K562 (cell line): ENCODE measurements at regions not wholly inside any gene's neighbourhood (a gene's known extent, or its start where the extent isn't known, plus 50 kb on each side); places are given as distances from the start of the nearest gene placed in this dataset.

Source experiments
- ATAC-seq: fragments of 200-7000 bp; cut with Tn5 transposase; 3 replicates; pipeline ENCODE4 v1.9.1; 2020; ENCODE audit warnings: moderate library complexity
- BruUV-seq: library from RNA; stranded (reverse); fragments of 400-500 nt; replicated peaks from 2 replicates; lab custom pipeline; 2021; lab: Mats Ljungman, UMichigan
- CTCF ChIA-PET: fragments of 300-600 bp; formaldehyde crosslinking; extraction: SDS; loops from one replicate; lab custom pipeline; 2021; ENCODE audit warnings: low intra/inter-chr PET ratio; lab: Yijun Ruan, JAX
- POLR2A ChIA-PET: fragments of 300-600, 350-650 bp; sonication (Branson Sonifier 250); formaldehyde crosslinking; extraction: SDS; loops from one replicate; lab custom pipeline; 2021; ENCODE audit warnings: antibody characterized with exemption, inconsistent platforms; lab: Yijun Ruan, JAX
- DNase-seq, 4 experiments: peaks; one replicate each; pipeline versions ENCODE4 v3.0.0 to v3.0.0-alpha.2; 2011 to 2018; ENCODE audit warnings: low spot score in 3 of 4, mixed read lengths in 3 of 4; ENCODE audit errors: extremely low read depth in 1 of 4
- FAIRE-seq: peaks from 2 replicates; lab custom pipeline; 2011; peaks lifted over from hg19 to GRCh38; lab: Jason Lieb, UNC
- H2AFZ ChIP-seq: 2 replicates; pipeline ENCODE4 v1.6.0; 2011; ENCODE audit warnings: low read depth, low read length, control low read depth, inconsistent platforms
- H3K27ac ChIP-seq: fragments of 200-600 bp; 3 replicates; pipeline ENCODE4 v1.8.0; 2011; ENCODE audit warnings: low read depth, mild to moderate bottlenecking, control low read depth, inconsistent platforms, low read length, moderate library complexity, mixed read lengths; ENCODE audit errors: extremely low read depth
- H3K27me3 ChIP-seq, 2 experiments: fragments of 300-600 bp in 1 of 2; 2 replicates in 1 of 2; 3 replicates in 1 of 2; pipeline versions ENCODE4 v1.6.0 to v1.8.0; 2011; ENCODE audit warnings: inconsistent platforms in 2 of 2, low read length in 2 of 2, mild to moderate bottlenecking in 1 of 2, mixed read lengths in 1 of 2, moderate library complexity in 1 of 2; ENCODE audit not compliant: control insufficient read depth in 2 of 2, insufficient read depth in 2 of 2
- H3K36me3 ChIP-seq: fragments of 300-600 bp; 3 replicates; pipeline ENCODE4 v1.8.0; 2011; ENCODE audit warnings: mild to moderate bottlenecking, low read length, inconsistent platforms; ENCODE audit not compliant: control insufficient read depth, insufficient read depth
- H3K4me1 ChIP-seq, 2 experiments: fragments of 200-600 bp in 1 of 2; replicated peaks in 1 of 2; 2 replicates in 1 of 2; 3 replicates in 1 of 2; pipeline versions ENCODE4 v1.5.1 to v1.8.0; 2011; ENCODE audit warnings: inconsistent platforms in 2 of 2, low read length in 2 of 2, mild to moderate bottlenecking in 1 of 2, mixed read lengths in 1 of 2, moderate library complexity in 1 of 2; ENCODE audit not compliant: control insufficient read depth in 2 of 2, insufficient read depth in 2 of 2
- H3K4me2 ChIP-seq: 2 replicates; pipeline ENCODE4 v1.6.1; 2011; ENCODE audit warnings: low read length, control low read depth, inconsistent platforms, mixed read lengths; ENCODE audit not compliant: insufficient read depth
- H3K4me3 ChIP-seq: fragments of 200-600 bp; sonication (generic), shearing (Covaris generic); 2 replicates; pipeline ENCODE4 v1.5.1; 2016; ENCODE audit warnings: control low read depth, inconsistent platforms
- H3K79me2 ChIP-seq: fragments of 200-600 bp; 3 replicates; pipeline ENCODE4 v1.8.0; 2011; ENCODE audit warnings: low read length, inconsistent platforms; ENCODE audit not compliant: control insufficient read depth, insufficient read depth
- H3K9ac ChIP-seq, 2 experiments: 2 replicates each; pipeline versions ENCODE4 v1.6.0 to v1.6.1; 2011; ENCODE audit warnings: low read depth in 2 of 2, low read length in 2 of 2, control low read depth in 1 of 2, inconsistent platforms in 1 of 2, mild to moderate bottlenecking in 1 of 2, mixed read lengths in 1 of 2; ENCODE audit not compliant: insufficient read depth in 1 of 2
- H3K9me1 ChIP-seq: one replicate; pipeline ENCODE4 v1.6.0; 2011; ENCODE audit warnings: inconsistent platforms, mild to moderate bottlenecking, low read length, moderate library complexity; ENCODE audit not compliant: control insufficient read depth, insufficient read depth
- H3K9me3 ChIP-seq: replicated peaks from 2 replicates; pipeline ENCODE4 v1.5.1; 2011; ENCODE audit warnings: low read depth, low read length, inconsistent platforms; ENCODE audit not compliant: control insufficient read depth, insufficient read depth
- H4K20me1 ChIP-seq: replicated peaks from 2 replicates; pipeline ENCODE4 v1.6.1; 2011; ENCODE audit warnings: low read length, inconsistent platforms, mixed read lengths; ENCODE audit not compliant: control insufficient read depth, insufficient read depth
- FIP1L1 ChIP-seq: fragments of 200-400 bp; formaldehyde crosslinking; IDR thresholded peaks from 2 replicates; pipeline ENCODE4 v1.6.1; 2018; ENCODE audit warnings: mild to moderate bottlenecking, low read depth, low read length; ENCODE audit not compliant: poor library complexity, severe bottlenecking
- FOXP1 ChIP-seq: sonication (generic); formaldehyde crosslinking; IDR thresholded peaks from 2 replicates; pipeline ENCODE4 v1.8.0; 2022; ENCODE audit warnings: mild to moderate bottlenecking, missing genetic modification reagents
- IRF9 ChIP-seq: fragments of 450-650 bp; IDR thresholded peaks from 2 replicates; pipeline ENCODE4 v1.6.1; 2016; ENCODE audit warnings: missing biosample characterization, missing genetic modification characterization
- KDM1A ChIP-seq, 2 experiments: fragments of 450-650 bp; IDR thresholded peaks; 2 replicates each; pipeline ENCODE4 v1.6.1; 2016; ENCODE audit warnings: mild to moderate bottlenecking in 2 of 2
- NCOA4 ChIP-seq: fragments of 450-650 bp; IDR thresholded peaks from 2 replicates; pipeline ENCODE4 v1.6.1; 2018; ENCODE audit warnings: mild to moderate bottlenecking; ENCODE audit not compliant: partially characterized antibody
- SIRT6 ChIP-seq: IDR thresholded peaks from one replicate; pipeline ENCODE4 v1.6.1; 2012; ENCODE audit warnings: low read depth, mild to moderate bottlenecking, control low read depth, inconsistent platforms, low read length, moderate library complexity
- TEAD1 ChIP-seq, 2 experiments: fragments of 450-650 bp in 1 of 2; sonication (generic) in 1 of 2; formaldehyde crosslinking; IDR thresholded peaks; 2 replicates each; pipeline versions ENCODE4 v1.4.0 to v1.8.0; 2020 to 2022; ENCODE audit warnings: mild to moderate bottlenecking in 2 of 2, missing genetic modification reagents in 1 of 2
- TEAD4 ChIP-seq, 2 experiments: sonication (generic) in 1 of 2; formaldehyde crosslinking in 1 of 2; IDR thresholded peaks; 2 replicates each; pipeline versions ENCODE4 v1.6.1 to v1.8.0; 2012 to 2022; ENCODE audit warnings: borderline replicate concordance in 1 of 2, inconsistent platforms in 1 of 2, low read length in 1 of 2, mild to moderate bottlenecking in 1 of 2, missing genetic modification reagents in 1 of 2
- ZNF124 ChIP-seq: sonication (generic); formaldehyde crosslinking; IDR thresholded peaks from 2 replicates; pipeline ENCODE4 v1.8.1; 2022; ENCODE audit warnings: missing genetic modification reagents
- ZNF561 ChIP-seq: fragments of 450-650 bp; formaldehyde crosslinking; conservative IDR thresholded peaks from 2 replicates; pipeline ENCODE4 v1.4.0; 2020; ENCODE audit warnings: mild to moderate bottlenecking, moderate library complexity
- WGBS: fragments of 100-300 bp; shearing (Covaris generic); methylation state at CpG from one replicate; pipeline ENCODE4 v1.1.6; 2016; ENCODE audit warnings: low coverage, mixed read lengths; ENCODE audit not compliant: insufficient coverage; ENCODE audit errors: missing lambda C conversion rate; 5-methylcytosine and 5-hydroxymethylcytosine counted together
- in situ Hi-C: fragments of 300-500 bp; cut with MboI; formaldehyde crosslinking; loops from 4 replicates; pipeline ENCODE4 v1.15.0; 2018; ENCODE audit warnings: inconsistent platforms, mixed read lengths
- intact Hi-C: fragments of 100-400 bp; cut with micrococcal nuclease; formaldehyde crosslinking; loops from 2 replicates; pipeline ENCODE4 v1.14.2; 2022
- TF ChIP-seq, protein P1 (sequence below): sonication (generic); formaldehyde crosslinking; IDR thresholded peaks from 2 replicates; pipeline ENCODE4 v1.8.0; 2022; ENCODE audit warnings: missing genetic modification reagents, mild to moderate bottlenecking, borderline replicate concordance
- TF ChIP-seq, protein P2 (sequence below): fragments of 250-450 bp; sonication (Bioruptor Pico); IDR thresholded peaks from 2 replicates; pipeline ENCODE4 v1.5.0; 2020; ENCODE audit warnings: mild to moderate bottlenecking, borderline replicate concordance

DNA sequence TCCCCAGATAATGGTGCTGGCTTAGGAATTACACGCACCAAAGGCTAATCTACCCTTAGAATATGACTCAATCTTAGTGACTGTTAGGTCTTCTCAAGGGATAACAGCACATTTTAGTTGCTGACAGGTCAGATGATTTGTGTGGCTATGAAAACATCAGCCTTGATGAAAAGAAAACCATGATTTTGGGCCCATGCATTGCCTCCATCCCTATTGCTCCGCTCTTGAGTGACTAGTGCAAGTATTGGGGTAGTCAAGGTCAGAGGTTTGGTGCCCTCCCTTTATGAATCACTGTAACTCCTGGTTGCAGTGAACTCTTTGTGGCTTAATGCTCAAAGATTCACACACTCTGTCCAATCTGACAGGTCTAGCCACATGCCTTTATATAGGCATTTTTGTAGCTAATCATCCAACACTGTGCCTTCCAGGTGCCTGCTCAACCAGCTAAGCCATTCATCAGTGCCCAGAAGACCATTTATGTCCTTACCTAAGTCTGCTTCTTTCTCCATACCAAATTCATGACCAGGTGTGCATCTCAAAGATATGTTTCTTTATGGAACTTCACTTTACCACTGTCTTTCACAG lies 251.6 kb downstream of the KCNJ2 start:
- intact Hi-C loops = no loop called here
- CTCF ChIA-PET = no interaction called here
- Histone ChIP-seq H3K4me2 (no peak overlapping the region), H3K9me1 (no peaks in the 10 kb centered on the region), H3K9me3 (no peaks in the 10 kb centered on the region), H3K4me3 (no peak overlapping the region), H3K27ac (no peak overlapping the region), H2AFZ (no peak overlapping the region), H3K4me1 (no peaks in the 10 kb centered on the region), H3K36me3 (no peaks in the 10 kb centered on the region), H3K9ac (no peak overlapping the region), H3K27me3 (no peaks in the 10 kb centered on the region), H3K79me2 (no peaks in the 10 kb centered on the region), H4K20me1 (no peaks in the 10 kb centered on the region)
- BruUV-seq = no TSS peak
- FAIRE-seq = no peak
- DNase-seq = no peak
- in situ Hi-C loops = no loop called here
- ATAC-seq = no peak
- TF ChIP-seq FIP1L1 = no peak
- TF ChIP-seq NCOA4 = no peak
- no peak for TF ChIP-seq TEAD4 (IDR thresholded peaks at IDR 0.05; ENCODE audit: low read length)
- no peak for TF ChIP-seq TEAD4 (CRISPR knock-in tag; IDR thresholded peaks at IDR 0.05; ENCODE audit: borderline replicate concordance)
- no peak for TF ChIP-seq FOXP1
- no peak for TF ChIP-seq TEAD1 (CRISPR knock-in tag; IDR thresholded peaks at IDR 0.05)
- TF ChIP-seq SIRT6 = no peak
- TF ChIP-seq, protein P1, sequence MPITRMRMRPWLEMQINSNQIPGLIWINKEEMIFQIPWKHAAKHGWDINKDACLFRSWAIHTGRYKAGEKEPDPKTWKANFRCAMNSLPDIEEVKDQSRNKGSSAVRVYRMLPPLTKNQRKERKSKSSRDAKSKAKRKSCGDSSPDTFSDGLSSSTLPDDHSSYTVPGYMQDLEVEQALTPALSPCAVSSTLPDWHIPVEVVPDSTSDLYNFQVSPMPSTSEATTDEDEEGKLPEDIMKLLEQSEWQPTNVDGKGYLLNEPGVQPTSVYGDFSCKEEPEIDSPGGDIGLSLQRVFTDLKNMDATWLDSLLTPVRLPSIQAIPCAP (CRISPR knock-in tag) = no peak
- no peak for TF ChIP-seq KDM1A (IDR thresholded peaks at IDR 0.05)
- TF ChIP-seq IRF9 (tag) = no peak
- TF ChIP-seq ZNF124 = no peak
- no peak for TF ChIP-seq ZNF561
- TF ChIP-seq, protein P2, sequence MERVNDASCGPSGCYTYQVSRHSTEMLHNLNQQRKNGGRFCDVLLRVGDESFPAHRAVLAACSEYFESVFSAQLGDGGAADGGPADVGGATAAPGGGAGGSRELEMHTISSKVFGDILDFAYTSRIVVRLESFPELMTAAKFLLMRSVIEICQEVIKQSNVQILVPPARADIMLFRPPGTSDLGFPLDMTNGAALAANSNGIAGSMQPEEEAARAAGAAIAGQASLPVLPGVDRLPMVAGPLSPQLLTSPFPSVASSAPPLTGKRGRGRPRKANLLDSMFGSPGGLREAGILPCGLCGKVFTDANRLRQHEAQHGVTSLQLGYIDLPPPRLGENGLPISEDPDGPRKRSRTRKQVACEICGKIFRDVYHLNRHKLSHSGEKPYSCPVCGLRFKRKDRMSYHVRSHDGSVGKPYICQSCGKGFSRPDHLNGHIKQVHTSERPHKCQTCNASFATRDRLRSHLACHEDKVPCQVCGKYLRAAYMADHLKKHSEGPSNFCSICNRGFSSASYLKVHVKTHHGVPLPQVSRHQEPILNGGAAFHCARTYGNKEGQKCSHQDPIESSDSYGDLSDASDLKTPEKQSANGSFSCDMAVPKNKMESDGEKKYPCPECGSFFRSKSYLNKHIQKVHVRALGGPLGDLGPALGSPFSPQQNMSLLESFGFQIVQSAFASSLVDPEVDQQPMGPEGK = no peak
- POLR2A ChIA-PET = no interaction called here
- WGBS = 0% methylated on average over 2 of the region's 2 CpGs
